Pancreas (tissue), 10 donors: ENCODE measurements at regions not wholly inside any gene's neighbourhood (a gene's known extent, or its start where the extent isn't known, plus 50 kb on each side); places are given as distances from the start of the nearest gene placed in this dataset.
"Not testable (repeated sequence)": the region's sequence is repeated elsewhere in the genome, so short reads cannot be mapped to it uniquely, and the experiment has no call there.

Source experiments
- ATAC-seq, 4 donors: fragments of 200-7000 bp; cut with Tn5 transposase; one replicate each; pipeline versions ENCODE4 v1.8.0 to v1.9.1; 2020; ENCODE audit warnings: mild to moderate bottlenecking in 4 of 4, moderate library complexity in 4 of 4
- DNase-seq, 6 donors: peaks; one replicate each; pipeline ENCODE4 v3.0.0-alpha.2; 2020
- FAIRE-seq: peaks from 2 replicates; lab custom pipeline; 2012; peaks lifted over from hg19 to GRCh38; lab: Jason Lieb, UNC
- H3K27ac ChIP-seq, 4 donors: fragments of 200-600 bp; sonication (generic); 1 replicate in 3 of 4; 2 replicates in 1 of 4; pipeline versions ENCODE4 v1.5.0 to v1.8.0; 2020
- H3K27me3 ChIP-seq, 4 donors: fragments of 200-600 bp; one replicate each; pipeline ENCODE4 v1.8.0; 2021
- H3K36me3 ChIP-seq, 3 donors: fragments of 200-600 bp; sonication (generic) in 1 of 3; one replicate each; pipeline versions ENCODE4 v1.5.0 to v1.8.0; 2020 to 2021
- H3K4me1 ChIP-seq, 3 donors: fragments of 200-600 bp; one replicate each; pipeline ENCODE4 v1.8.0; 2021
- H3K4me3 ChIP-seq, 4 donors: fragments of 200-600 bp; sonication (generic) in 2 of 4; one replicate each; pipeline versions ENCODE4 v1.5.0 to v1.8.0; 2020 to 2021
- H3K9me3 ChIP-seq, 4 donors: fragments of 200-600 bp; one replicate each; pipeline ENCODE4 v1.8.0; 2021
- CTCF ChIP-seq, 4 donors: fragments of 200-600 bp; sonication (generic) in 3 of 4; IDR thresholded peaks; one replicate each; pipeline versions ENCODE4 v1.5.0 to v1.8.0; 2021; ENCODE audit warnings: antibody characterized with exemption in 4 of 4
- WGBS, 2 donors: extraction: QIAGEN DNeasy Blood & Tissue Kit; methylation state at CpG; one replicate each; pipeline ENCODE4 v1.1.7; 2013; 5-methylcytosine and 5-hydroxymethylcytosine counted together
- intact Hi-C, 3 donors: fragments of 100-400 bp; cut with DNase I; formaldehyde crosslinking; loops; one replicate each; pipeline versions ENCODE4 v1.11.1 to v1.14.2; 2022
- donor health status: healthy with polysubstance abuse.
- donor health status: DM: no; HTN: no; CAD: no; lungs with moderate emphysema.
- donor health status: DM: no; HTN: no; CAD: no.
- donor health status: control.
- donor health status: control.
- donor health status: Bipolar disorder and iron deficiency.
- donor health status: DM: yes; HTN: yes; CAD: no.
- donor health status: DM: no; HTN: no; CAD: no.
- donor health status: DM: no; HTN: no; CAD: no.
- donor health status: DM: yes; HTN: yes; CAD: no.

- H3K4me1 ChIP-seq = peaks cover 0 to 28% (median 18%) of the 10 kb centered on the region in 3 donors
- no peak for TF ChIP-seq CTCF (IDR thresholded peaks at IDR 0.05)
- FAIRE-seq (no peak), ATAC-seq (no peak), DNase-seq (no peak)
- H3K9me3 ChIP-seq = no peaks in the 10 kb centered on the region
- no peak overlapping the region for H3K27ac ChIP-seq
- H3K4me3 ChIP-seq = no peak overlapping the region
- H3K27me3 ChIP-seq = no peaks in the 10 kb centered on the region
- no peaks in the 10 kb centered on the region for H3K36me3 ChIP-seq
- intact Hi-C loops = no loop called here
- WGBS, 2 donors = 71 to 85% methylated on average over 4 of the region's 4 CpGs
These were observed 73.6 kb upstream of the COG2 start for GRCh38 chr1:230568676-230569075.

GRCh38 chr1:230568008-230568407 lies 74.3 kb upstream of the COG2 start:
- no peaks in the 10 kb centered on the region for H3K9me3 ChIP-seq
- peak in 4 of 6 donors; percentile 32 to 56 (median 44) for DNase-seq
- intact Hi-C loops = no loop called here
- FAIRE-seq = no peak
- 75 to 77% methylated on average over 8 of the region's 8 CpGs for WGBS, 2 donors
- no peaks in the 10 kb centered on the region for H3K36me3 ChIP-seq
- peak in 1 of 4 donors; percentile 28 for TF ChIP-seq CTCF (IDR thresholded peaks at IDR 0.05)
- peaks cover 0 to 24% (median 17%) of the 10 kb centered on the region in 3 donors for H3K4me1 ChIP-seq
- no peak overlapping the region for H3K4me3 ChIP-seq
- H3K27ac ChIP-seq = no peak overlapping the region
- no peaks in the 10 kb centered on the region for H3K27me3 ChIP-seq
- ATAC-seq = peak in 3 of 4 donors; percentile 38 to 73 (median 48)

- no peak for TF ChIP-seq CTCF (IDR thresholded peaks at IDR 0.05)
- FAIRE-seq (no peak), ATAC-seq (no peak), DNase-seq (no peak)
- intact Hi-C loops = no loop called here
- H3K27ac ChIP-seq = no peak overlapping the region
- no peaks in the 10 kb centered on the region for H3K36me3 ChIP-seq
- H3K9me3 ChIP-seq = no peaks in the 10 kb centered on the region
- no peaks in the 10 kb centered on the region for H3K27me3 ChIP-seq
- peaks cover 0 to 16% (median 9%) of the 10 kb centered on the region in 3 donors for H3K4me1 ChIP-seq
- no peak overlapping the region for H3K4me3 ChIP-seq
These were observed 75.1 kb upstream of the COG2 start for GRCh38 chr1:230567221-230567575.

- H3K27me3 ChIP-seq, ATAC-seq, DNase-seq, H3K36me3 ChIP-seq, H3K9me3 ChIP-seq, intact Hi-C loops, H3K27ac ChIP-seq, H3K4me3 ChIP-seq, FAIRE-seq: not testable (repeated sequence)
- 76 to 83% methylated on average over 3 of the region's 3 CpGs for WGBS, 2 donors
- H3K4me1 ChIP-seq = peaks cover 0 to 11% (median 4%) of the 10 kb centered on the region in 3 donors
These were observed 75.6 kb upstream of the COG2 start for GRCh38 chr1:230566532-230567220.

GRCh38 chr1:230565141-230565540 lies 77.1 kb upstream of the COG2 start:
- Histone ChIP-seq H3K27me3 (no peaks in the 10 kb centered on the region), H3K4me1 (no peaks in the 10 kb centered on the region), H3K27ac (no peak overlapping the region), H3K9me3 (no peaks in the 10 kb centered on the region), H3K36me3 (no peaks in the 10 kb centered on the region), H3K4me3 (no peak overlapping the region)
- TF ChIP-seq CTCF (IDR thresholded peaks at IDR 0.05) = no peak
- FAIRE-seq (no peak), DNase-seq (no peak), ATAC-seq (no peak)
- intact Hi-C loops = no loop called here
- 88 to 92% methylated on average over 1 of the region's 1 CpG for WGBS, 2 donors
